Mesenchymal stem cell (in vitro differentiated cells and primary cell): ENCODE measurements at regions not wholly inside any gene's neighbourhood (a gene's known extent, or its start where the extent isn't known, plus 50 kb on each side); places are given as distances from the start of the nearest gene placed in this dataset.
A peak's percentile ranks its signal among the peaks of the same experiment; 100 is the strongest.

ENCODE experiments used
- DNase-seq: peaks from one replicate; pipeline ENCODE4 v3.0.0-alpha.2; 2013
- H2AFZ ChIP-seq: one replicate; pipeline ENCODE4 v1.6.1; 2013; ENCODE audit warnings: low read depth, mild to moderate bottlenecking, control low read depth, inconsistent platforms, low read length, moderate library complexity
- H2AK5ac ChIP-seq: 2 replicates; pipeline ENCODE4 v1.6.1; 2013; ENCODE audit warnings: low read length, moderate library complexity, mild to moderate bottlenecking, inconsistent platforms; ENCODE audit not compliant: severe bottlenecking
- H2BK120ac ChIP-seq: one replicate; pipeline ENCODE4 v1.6.1; 2013; ENCODE audit warnings: low read depth, mild to moderate bottlenecking, inconsistent platforms, low read length, moderate library complexity
- H2BK12ac ChIP-seq, 2 experiments: one replicate each; pipeline ENCODE4 v1.6.1; 2013; ENCODE audit warnings: inconsistent platforms in 2 of 2, low read length in 2 of 2, mild to moderate bottlenecking in 2 of 2, moderate library complexity in 2 of 2, control low read depth in 1 of 2
- H2BK15ac ChIP-seq: one replicate; pipeline ENCODE4 v1.6.1; 2013; ENCODE audit warnings: mild to moderate bottlenecking, low read depth, inconsistent platforms; ENCODE audit not compliant: poor library complexity, severe bottlenecking
- H2BK5ac ChIP-seq: 2 replicates; pipeline ENCODE4 v1.6.1; 2013; ENCODE audit warnings: low read depth, mild to moderate bottlenecking, low read length, control low read depth, inconsistent platforms; ENCODE audit not compliant: poor library complexity, severe bottlenecking
- H3K14ac ChIP-seq, 2 experiments: one replicate each; pipeline ENCODE4 v1.6.1; 2013; ENCODE audit warnings: inconsistent platforms in 2 of 2, low read length in 2 of 2, control low read depth in 1 of 2, mild to moderate bottlenecking in 1 of 2, moderate library complexity in 1 of 2
- H3K18ac ChIP-seq, 2 experiments: one replicate each; pipeline ENCODE4 v1.6.1; 2013; ENCODE audit warnings: inconsistent platforms in 2 of 2, low read length in 2 of 2, control low read depth in 1 of 2, low read depth in 1 of 2, mild to moderate bottlenecking in 1 of 2
- H3K23ac ChIP-seq, 2 experiments: one replicate each; pipeline ENCODE4 v1.6.1; 2013; ENCODE audit warnings: inconsistent platforms in 2 of 2, low read length in 2 of 2, mild to moderate bottlenecking in 2 of 2, moderate library complexity in 2 of 2, control low read depth in 1 of 2
- H3K27ac ChIP-seq: 2 replicates; pipeline ENCODE4 v1.5.1; 2013; ENCODE audit warnings: mild to moderate bottlenecking, moderate library complexity, low read length, control low read depth, inconsistent platforms; ENCODE audit not compliant: poor library complexity, severe bottlenecking
- H3K27me3 ChIP-seq, 2 experiments: 2 replicates each; pipeline versions ENCODE4 v1.6.1 to v1.7.0; 2013; ENCODE audit warnings: low read length in 2 of 2, mild to moderate bottlenecking in 2 of 2, moderate library complexity in 2 of 2, control low read depth in 1 of 2, inconsistent platforms in 1 of 2; ENCODE audit not compliant: control insufficient read depth in 1 of 2, insufficient read depth in 1 of 2
- H3K36me3 ChIP-seq, 2 experiments: 2 replicates each; pipeline versions ENCODE4 v1.6.1 to v1.7.0; 2013; ENCODE audit warnings: low read length in 2 of 2, control low read depth in 1 of 2, inconsistent platforms in 1 of 2, low read depth in 1 of 2, mild to moderate bottlenecking in 1 of 2; ENCODE audit not compliant: insufficient read depth in 2 of 2, control insufficient read depth in 1 of 2
- H3K4ac ChIP-seq, 2 experiments: one replicate each; pipeline ENCODE4 v1.6.1; 2013; ENCODE audit warnings: inconsistent platforms in 2 of 2, low read length in 2 of 2, mild to moderate bottlenecking in 2 of 2, moderate library complexity in 2 of 2, control low read depth in 1 of 2, low read depth in 1 of 2
- H3K4me1 ChIP-seq: 2 replicates; pipeline ENCODE4 v1.6.1; 2013; ENCODE audit warnings: low read depth, low read length, control low read depth; ENCODE audit not compliant: control insufficient read depth, insufficient read depth
- H3K4me2 ChIP-seq: 2 replicates; pipeline ENCODE4 v1.6.1; 2013; ENCODE audit warnings: low read length, mild to moderate bottlenecking, inconsistent platforms; ENCODE audit not compliant: poor library complexity, severe bottlenecking
- H3K4me3 ChIP-seq, 2 experiments: 2 replicates each; pipeline versions ENCODE4 v1.5.1 to v1.7.0; 2013; ENCODE audit warnings: low read length in 2 of 2, mild to moderate bottlenecking in 2 of 2, control low read depth in 1 of 2, low read depth in 1 of 2; ENCODE audit not compliant: insufficient read depth in 1 of 2
- H3K79me1 ChIP-seq: replicated peaks from 2 replicates; pipeline ENCODE4 v1.6.1; 2013; ENCODE audit warnings: mild to moderate bottlenecking, control low read depth, low read length, inconsistent platforms; ENCODE audit not compliant: poor library complexity, severe bottlenecking
- H3K9ac ChIP-seq: 2 replicates; pipeline ENCODE4 v1.7.0; 2013; ENCODE audit warnings: mild to moderate bottlenecking, low read length, moderate library complexity
- H3K9me3 ChIP-seq: 2 replicates; pipeline ENCODE4 v1.7.0; 2013; ENCODE audit warnings: mild to moderate bottlenecking, low read length; ENCODE audit not compliant: control insufficient read depth
- H4K8ac ChIP-seq: one replicate; pipeline ENCODE4 v1.6.1; 2013; ENCODE audit warnings: inconsistent platforms, mild to moderate bottlenecking, low read length, moderate library complexity
- H4K91ac ChIP-seq: one replicate; pipeline ENCODE4 v1.6.1; 2013; ENCODE audit warnings: mild to moderate bottlenecking, low read length, inconsistent platforms
- WGBS: methylation state at CpG from one replicate; pipeline ENCODE4 v1.1.7; 2013; ENCODE audit warnings: mixed read lengths; 5-methylcytosine and 5-hydroxymethylcytosine counted together

- no peak overlapping the region for H4K8ac ChIP-seq
- H2BK15ac ChIP-seq, result no peak overlapping the region
- no peak overlapping the region for H2AK5ac ChIP-seq
- no peaks in the 10 kb centered on the region for H3K27me3 ChIP-seq
- no peaks in the 10 kb centered on the region for H3K9me3 ChIP-seq
- H4K91ac ChIP-seq, result no peak overlapping the region
- no peaks in the 10 kb centered on the region for H3K36me3 ChIP-seq
- H3K4ac ChIP-seq, result no peak overlapping the region
- no peak overlapping the region for H3K4me3 ChIP-seq
- no peaks in the 10 kb centered on the region for H3K4me1 ChIP-seq
- no peak overlapping the region for H3K4me2 ChIP-seq
- 87% methylated on average over 5 of the region's 5 CpGs for WGBS
- no peak overlapping the region for H2BK12ac ChIP-seq
- H3K79me1 ChIP-seq, result no peaks in the 10 kb centered on the region
- no peak overlapping the region for H2AFZ ChIP-seq
- H3K23ac ChIP-seq, result no peak overlapping the region
- no peak overlapping the region for H2BK5ac ChIP-seq
- no peak for DNase-seq
- H3K9ac ChIP-seq, result no peak overlapping the region
- H3K14ac ChIP-seq, result no peak overlapping the region
- no peak overlapping the region for H3K18ac ChIP-seq
- no peak overlapping the region for H3K27ac ChIP-seq
- no peak overlapping the region for H2BK120ac ChIP-seq
Measured at GRCh38 chr12:9346866-9347327, 138.7 kb upstream of the PZP start.

- H3K4ac ChIP-seq, result no peak overlapping the region
- H3K14ac ChIP-seq, result no peak overlapping the region
- no peaks in the 10 kb centered on the region for H3K79me1 ChIP-seq
- H2AK5ac ChIP-seq, result no peak overlapping the region
- no peak overlapping the region for H3K27ac ChIP-seq
- no peak overlapping the region for H4K91ac ChIP-seq
- H3K9ac ChIP-seq, result no peak overlapping the region
- no peak overlapping the region for H2BK12ac ChIP-seq
- no peak overlapping the region for H3K4me3 ChIP-seq
- DNase-seq, result no peak
- no peak overlapping the region for H3K23ac ChIP-seq
- no peaks in the 10 kb centered on the region for H3K36me3 ChIP-seq
- H3K18ac ChIP-seq, result no peak overlapping the region
- no peaks in the 10 kb centered on the region for H3K9me3 ChIP-seq
- H3K4me1 ChIP-seq, result peaks cover 2% of the 10 kb centered on the region
- H2BK15ac ChIP-seq, result no peak overlapping the region
- no peak overlapping the region for H3K4me2 ChIP-seq
- H2AFZ ChIP-seq, result no peak overlapping the region
- no peak overlapping the region for H2BK5ac ChIP-seq
- no peaks in the 10 kb centered on the region for H3K27me3 ChIP-seq
- H2BK120ac ChIP-seq, result no peak overlapping the region
- no peak overlapping the region for H4K8ac ChIP-seq
Measured at GRCh38 chr12:9345171-9345570, 137.0 kb upstream of the PZP start.

GRCh38 chr12:9344541-9344940 lies 136.3 kb upstream of the PZP start:
- no peaks in the 10 kb centered on the region for H3K27me3 ChIP-seq
- no peak overlapping the region for H4K91ac ChIP-seq
- no peak overlapping the region for H3K4me3 ChIP-seq
- no peak overlapping the region for H2BK5ac ChIP-seq
- H3K4ac ChIP-seq, result no peak overlapping the region
- no peak overlapping the region for H3K23ac ChIP-seq
- no peak overlapping the region for H2AFZ ChIP-seq
- H3K9me3 ChIP-seq, result no peaks in the 10 kb centered on the region
- H2BK120ac ChIP-seq, result no peak overlapping the region
- H3K4me1 ChIP-seq, result peaks cover 2% of the 10 kb centered on the region
- WGBS, result 50% methylated on average over 1 of the region's 2 CpGs
- DNase-seq, result peak; percentile 48
- H3K18ac ChIP-seq, result no peak overlapping the region
- no peak overlapping the region for H3K27ac ChIP-seq
- no peak overlapping the region for H2AK5ac ChIP-seq
- H3K14ac ChIP-seq, result no peak overlapping the region
- no peak overlapping the region for H4K8ac ChIP-seq
- H3K79me1 ChIP-seq, result no peaks in the 10 kb centered on the region
- H2BK12ac ChIP-seq, result no peak overlapping the region
- H3K4me2 ChIP-seq, result no peak overlapping the region
- no peaks in the 10 kb centered on the region for H3K36me3 ChIP-seq
- H3K9ac ChIP-seq, result no peak overlapping the region
- H2BK15ac ChIP-seq, result no peak overlapping the region

GRCh38 chr12:9343731-9344130 lies 135.5 kb upstream of the PZP start:
- Histone ChIP-seq H3K9me3 (no peaks in the 10 kb centered on the region), H3K9ac (no peak overlapping the region), H3K79me1 (no peaks in the 10 kb centered on the region), H3K14ac (peak overlapping the region in 1 of 2 experiments; percentile 79), H3K36me3 (no peaks in the 10 kb centered on the region), H3K4ac (peak overlapping the region in 1 of 2 experiments; percentile 37), H3K27me3 (no peaks in the 10 kb centered on the region), H2AK5ac (no peak overlapping the region), H2BK120ac (no peak overlapping the region), H3K27ac (no peak overlapping the region), H3K4me1 (peaks cover 2% of the 10 kb centered on the region), H2BK15ac (no peak overlapping the region), H2BK12ac (no peak overlapping the region), H4K8ac (no peak overlapping the region), H3K4me2 (no peak overlapping the region), H3K18ac (peak overlapping the region in 1 of 2 experiments; percentile 21), H2AFZ (peak overlapping the region; percentile 27), H3K23ac (no peak overlapping the region), H2BK5ac (no peak overlapping the region), H3K4me3 (no peak overlapping the region), H4K91ac (no peak overlapping the region)
- no peak for DNase-seq
- WGBS, result 73% methylated on average over 3 of the region's 3 CpGs
